ENCODE measurements at regions not wholly inside any gene's neighbourhood (a gene's known extent, or its start where the extent isn't known, plus 50 kb on each side); places are given as distances from the start of the nearest gene placed in this dataset.
A peak's percentile ranks its signal among the peaks of the same experiment; 100 is the strongest.

GRCh38 chr20:51159981-51160380 lies 137.1 kb upstream of the KCNG1 start:
- no peaks in the 10 kb centered on the region for H3K4me1 ChIP-seq
- H3K4me3 ChIP-seq: no peak overlapping the region
- DNase-seq (no peak), ATAC-seq (no peak)
- peaks cover 0 to under 1% (median 0%) of the 10 kb centered on the region in 3 donors for H3K27me3 ChIP-seq (ENCODE audit: insufficient read depth in 3 of 3, low read length in 2 of 3)
- intact Hi-C loops (cut with DNase I): no loop called here
- H3K36me3 ChIP-seq (ENCODE audit: insufficient read depth in 1 of 2, low read depth in 1 of 2): no peaks in the 10 kb centered on the region
- no peak for TF ChIP-seq CTCF (IDR thresholded peaks at IDR 0.05)
- H3K27ac ChIP-seq: no peak overlapping the region
- WGBS, 3 donors: 50 to 61% (median 61%) methylated on average over 2 of the region's 2 CpGs
- H3K9me3 ChIP-seq: no peaks in the 10 kb centered on the region

GRCh38 chr20:51159303-51159702 lies 136.4 kb upstream of the KCNG1 start:
- Histone ChIP-seq H3K27ac (no peak overlapping the region), H3K27me3 (ENCODE audit: insufficient read depth in 3 of 3, low read length in 2 of 3) (peaks cover 0 to 3% (median 0%) of the 10 kb centered on the region in 3 donors), H3K9me3 (no peaks in the 10 kb centered on the region), H3K4me3 (no peak overlapping the region), H3K4me1 (no peaks in the 10 kb centered on the region), H3K36me3 (ENCODE audit: insufficient read depth in 1 of 2, low read depth in 1 of 2) (no peaks in the 10 kb centered on the region)
- 76 to 81% (median 78%) methylated on average over 8 of the region's 8 CpGs for WGBS, 3 donors
- DNase-seq: no peak
- intact Hi-C loops (cut with DNase I): no loop called here
- ATAC-seq: no peak
- TF ChIP-seq CTCF (IDR thresholded peaks at IDR 0.05): no peak

GRCh38 chr20:51158226-51158625 lies 135.3 kb upstream of the KCNG1 start:
- Histone ChIP-seq H3K36me3 (ENCODE audit: insufficient read depth in 1 of 2, low read depth in 1 of 2) (no peaks in the 10 kb centered on the region), H3K4me3 (no peak overlapping the region), H3K4me1 (no peaks in the 10 kb centered on the region), H3K27me3 (ENCODE audit: insufficient read depth in 3 of 3, low read length in 2 of 3) (peaks cover 0 to 5% (median 0%) of the 10 kb centered on the region in 3 donors), H3K27ac (no peak overlapping the region), H3K9me3 (no peaks in the 10 kb centered on the region)
- no peak for DNase-seq
- intact Hi-C loops (cut with DNase I): no loop called here
- no peak for TF ChIP-seq CTCF (IDR thresholded peaks at IDR 0.05)
- 82 to 85% (median 83%) methylated on average over 7 of the region's 7 CpGs for WGBS, 3 donors
- ATAC-seq: no peak

- Histone ChIP-seq H3K36me3 (ENCODE audit: insufficient read depth in 1 of 2, low read depth in 1 of 2) (no peaks in the 10 kb centered on the region), H3K4me1 (no peaks in the 10 kb centered on the region), H3K4me3 (no peak overlapping the region), H3K27ac (no peak overlapping the region), H3K27me3 (ENCODE audit: insufficient read depth in 3 of 3, low read length in 2 of 3) (peaks cover 0 to 5% (median 0%) of the 10 kb centered on the region in 3 donors), H3K9me3 (no peaks in the 10 kb centered on the region)
- no peak for DNase-seq
- 24 to 35% (median 27%) methylated on average over 17 of the region's 17 CpGs for WGBS, 3 donors
- intact Hi-C loops (cut with DNase I): no loop called here
- peak in 1 of 4 donors; percentile 48 for ATAC-seq
- TF ChIP-seq CTCF (IDR thresholded peaks at IDR 0.05): no peak
These were observed 133.4 kb upstream of the KCNG1 start for GRCh38 chr20:51156041-51156982.
